ENCODE measurements at regions not wholly inside any gene's neighbourhood (a gene's known extent, or its start where the extent isn't known, plus 50 kb on each side); places are given as distances from the start of the nearest gene placed in this dataset.
"Not testable (repeated sequence)": the region's sequence is repeated elsewhere in the genome, so short reads cannot be mapped to it uniquely, and the experiment has no call there.

DNA sequence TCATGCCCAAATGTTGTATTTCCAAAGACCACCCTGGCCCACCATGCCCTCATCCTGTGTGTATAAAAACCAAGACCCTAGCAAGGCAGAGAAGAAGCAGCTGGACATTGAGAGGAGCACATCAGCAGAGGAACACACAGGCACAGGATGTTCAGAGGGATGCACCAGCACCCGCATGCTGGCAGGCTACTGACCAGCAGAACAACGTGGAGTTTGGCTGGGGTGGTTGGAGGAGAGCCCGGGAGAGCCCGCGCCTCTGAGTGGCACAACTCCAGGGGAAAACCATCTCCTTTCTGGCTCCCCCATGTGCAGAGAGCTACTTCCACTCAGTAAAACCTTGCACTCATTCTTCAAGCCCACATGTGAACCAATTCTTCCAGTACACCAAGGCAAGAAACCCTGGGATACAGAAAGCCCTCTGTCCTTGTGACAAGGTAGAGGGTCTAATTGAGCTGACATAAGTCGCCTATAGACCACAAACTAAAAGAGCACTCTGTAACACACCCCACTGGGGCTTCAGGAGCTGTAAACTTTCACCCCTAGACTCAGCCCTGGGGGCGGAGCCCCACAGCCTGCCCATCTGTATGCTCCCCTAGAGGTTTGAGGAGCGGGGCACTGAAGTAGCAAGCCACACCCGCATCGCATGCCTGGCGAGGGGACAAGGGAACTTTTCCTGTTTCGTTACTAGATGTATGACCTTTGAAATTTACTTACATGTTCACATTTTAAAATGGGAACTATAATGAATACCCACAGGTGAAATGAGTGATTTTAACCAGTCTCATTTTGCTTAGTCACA is 831.5 kb upstream of the CITED2 start:
- no peak for DNase-seq

DNA sequence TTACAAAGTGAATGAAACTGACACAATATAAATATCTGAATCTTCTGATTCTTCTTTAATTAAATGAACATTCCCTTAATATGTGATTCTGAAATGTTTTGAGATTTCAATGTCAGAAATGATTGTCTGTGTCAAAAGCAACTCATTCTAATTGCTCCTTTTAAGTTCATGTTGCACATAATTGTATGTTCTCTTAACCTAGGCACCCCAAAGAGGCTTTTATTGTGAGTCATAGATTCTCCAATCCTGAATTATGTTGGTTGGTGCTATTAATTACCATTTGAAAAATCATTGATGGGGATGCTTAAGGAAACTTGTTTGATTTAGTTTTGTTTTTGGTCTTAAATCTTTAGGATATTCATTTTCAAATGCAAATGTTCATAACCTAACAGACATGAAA is 829.7 kb upstream of the CITED2 start:
- no peak for DNase-seq

DNA sequence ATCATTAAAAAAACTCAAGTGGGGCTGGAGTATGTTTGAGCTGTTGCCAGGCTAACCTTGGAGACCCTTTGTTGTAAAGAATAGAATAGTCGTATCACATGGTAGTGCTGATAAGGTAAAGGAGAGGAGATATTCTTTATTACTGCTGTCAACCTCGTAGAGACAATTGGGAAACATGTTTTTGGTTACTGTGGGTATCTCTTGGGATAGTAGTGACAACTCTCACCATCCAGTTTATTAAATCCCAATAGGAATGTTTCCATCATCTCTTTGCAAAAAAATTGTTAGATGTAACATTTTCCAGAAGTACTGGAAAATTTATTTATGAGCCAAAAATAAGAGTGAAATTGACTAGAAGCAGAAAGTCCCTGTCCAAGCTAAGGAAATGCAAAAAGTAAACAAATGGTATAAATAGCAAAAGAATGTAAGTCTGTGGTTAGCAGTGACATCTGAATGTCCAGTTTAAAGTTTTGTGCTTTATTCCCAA is 829.3 kb upstream of the CITED2 start:
- DNase-seq, result no peak

DNA sequence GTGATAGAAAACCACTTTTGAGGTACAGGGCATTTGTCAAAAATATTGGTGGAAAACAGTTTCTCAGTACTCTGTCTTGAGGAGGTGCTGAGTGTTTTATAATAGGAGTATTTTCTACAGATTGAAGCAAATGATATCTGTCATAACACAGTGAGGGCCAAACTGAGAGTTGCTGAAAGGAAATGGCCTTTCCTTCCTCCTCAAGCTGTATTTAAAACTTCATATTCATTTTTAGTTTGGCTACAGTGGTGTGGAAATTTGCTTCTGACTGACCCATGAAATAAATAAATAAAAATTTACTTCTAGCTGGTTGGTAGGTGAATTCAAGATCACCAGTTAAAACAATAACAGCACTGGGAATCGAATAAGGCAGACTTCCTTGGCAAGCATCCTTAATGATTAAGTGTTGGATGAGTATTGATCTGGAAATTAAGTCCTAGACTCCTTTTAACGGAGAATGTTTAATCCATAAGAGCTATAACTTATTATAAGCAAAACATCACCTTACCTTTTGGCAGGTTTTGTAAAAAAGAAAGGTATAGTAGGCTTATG is 828.6 kb upstream of the CITED2 start:
- no peak for DNase-seq

DNA sequence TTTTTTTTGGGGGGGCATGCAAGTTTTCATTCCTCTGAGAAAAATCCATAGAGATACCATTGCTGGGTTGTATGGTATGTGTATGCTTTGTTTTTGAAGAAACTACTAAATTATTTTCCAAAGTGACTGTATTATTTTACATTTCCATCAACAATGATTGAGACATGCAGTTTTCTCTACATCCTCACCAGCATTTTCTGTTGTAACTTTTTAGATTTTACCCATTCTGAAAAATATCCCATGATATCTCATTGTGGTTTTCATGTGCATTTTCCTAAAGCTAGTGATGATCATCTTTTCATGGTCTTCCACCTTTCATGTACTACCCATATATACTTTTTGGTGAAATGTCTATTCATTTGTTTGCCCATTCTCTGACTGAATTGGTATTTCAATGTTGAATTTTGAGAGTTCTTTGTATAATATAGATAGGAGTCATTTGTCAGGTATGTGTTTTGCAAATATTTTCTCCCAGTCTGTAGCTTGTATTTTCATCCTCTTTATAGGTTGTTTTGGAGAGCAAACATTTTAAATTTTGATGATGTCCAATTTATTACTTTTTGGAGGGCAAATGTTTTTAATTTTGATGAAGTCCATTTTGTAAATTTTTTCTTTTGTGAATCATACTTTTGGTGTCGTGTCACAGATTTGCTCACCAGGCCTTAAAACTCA is 827.5 kb upstream of the CITED2 start:
- no peak for DNase-seq

DNA sequence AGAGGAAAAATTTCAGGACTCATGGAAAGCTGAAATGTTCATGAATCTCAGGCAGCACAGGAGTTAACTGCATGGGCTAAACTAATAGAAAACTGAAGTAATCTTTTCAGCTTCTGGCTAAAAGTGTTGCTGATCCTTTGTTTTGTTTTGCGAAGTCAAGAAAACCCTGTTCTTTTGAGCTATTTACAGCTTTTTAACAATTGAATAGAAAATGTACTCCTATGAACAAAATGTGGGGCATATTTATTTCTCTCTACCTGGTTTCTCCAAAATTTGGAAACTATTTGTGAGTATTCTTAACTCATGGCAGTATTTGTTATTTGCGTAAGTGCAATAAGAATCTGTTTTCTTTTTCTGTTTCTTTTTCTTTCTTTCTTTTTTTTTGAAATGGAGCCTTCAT is 818.8 kb upstream of the CITED2 start:
- peak; percentile 1 for DNase-seq

DNA sequence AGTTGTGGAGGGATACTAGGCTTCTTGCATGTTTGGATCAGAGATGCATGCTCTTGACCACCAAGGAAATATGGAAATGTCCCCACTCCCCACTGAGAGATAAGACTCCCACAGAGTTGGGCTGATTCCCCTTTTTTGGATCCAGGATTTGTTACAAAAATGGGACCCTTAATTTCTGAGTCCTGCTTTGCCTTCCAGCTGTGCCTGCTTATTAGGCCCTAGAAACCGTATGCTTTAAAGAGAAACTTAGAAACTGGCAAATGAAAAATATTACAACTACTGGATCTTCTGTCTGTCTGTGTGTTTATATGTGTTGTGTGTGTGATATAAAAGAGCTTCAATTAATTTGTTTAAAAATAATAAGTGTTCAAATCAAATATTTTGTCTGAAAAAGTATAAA is 817.6 kb upstream of the CITED2 start:
- DNase-seq, result no peak

DNA sequence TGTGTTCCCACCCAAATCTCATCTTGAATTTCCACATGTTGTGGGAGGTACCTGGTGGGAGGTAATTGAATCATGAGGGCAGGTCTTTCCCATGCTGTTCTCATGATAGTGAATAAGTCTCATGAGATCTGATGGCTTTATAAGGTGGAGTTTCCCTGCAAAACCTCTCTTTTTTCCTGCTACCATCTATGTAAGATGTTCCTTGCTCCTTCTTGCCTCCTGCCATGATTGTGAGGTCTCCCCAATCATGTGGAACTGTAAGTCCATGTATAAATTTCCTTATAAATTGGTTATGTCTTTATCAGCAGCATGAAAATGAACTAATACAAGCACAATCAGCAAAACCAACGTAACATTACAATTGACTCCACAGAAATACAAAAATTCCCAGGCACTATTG is 814.8 kb upstream of the CITED2 start:
- DNase-seq, result not testable (repeated sequence)

DNA sequence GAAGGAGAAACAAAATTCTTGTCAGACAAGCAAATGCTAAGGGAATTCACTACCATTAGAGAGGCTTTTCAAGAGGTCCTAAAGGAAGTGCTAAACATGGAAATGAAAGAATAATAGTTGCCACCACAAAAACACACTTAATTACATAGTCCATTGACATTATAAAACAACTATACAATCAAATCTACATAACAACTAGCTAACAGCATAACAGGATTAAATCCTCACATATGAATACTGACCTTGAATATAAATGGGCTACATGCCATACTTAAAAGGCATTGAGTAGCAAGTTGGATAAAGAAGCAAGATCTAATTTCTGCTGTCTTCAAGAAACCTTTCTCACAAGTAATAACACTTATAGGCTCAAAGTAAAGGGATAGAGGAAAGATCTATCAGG is 811.5 kb upstream of the CITED2 start:
- DNase-seq, result no peak

DNA sequence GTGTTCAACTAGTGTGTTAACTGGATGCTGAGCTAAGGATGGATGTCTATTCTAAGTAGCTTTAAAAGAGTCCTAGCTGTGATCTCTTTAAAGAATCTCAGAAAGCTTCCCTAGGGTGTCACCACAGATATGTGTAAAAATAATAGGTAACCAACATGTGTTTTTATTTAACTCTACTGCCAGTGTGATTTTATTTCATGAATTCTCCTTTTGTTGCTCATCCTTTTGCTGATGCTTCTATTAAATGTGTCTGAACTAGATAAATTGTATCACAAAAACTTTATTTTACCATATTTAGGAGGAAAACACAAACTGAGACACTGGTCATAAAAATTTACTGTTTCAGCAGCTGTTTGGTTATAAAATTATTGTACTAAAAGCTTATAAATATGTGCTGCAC is 809.4 kb upstream of the CITED2 start:
- DNase-seq, result no peak

DNA sequence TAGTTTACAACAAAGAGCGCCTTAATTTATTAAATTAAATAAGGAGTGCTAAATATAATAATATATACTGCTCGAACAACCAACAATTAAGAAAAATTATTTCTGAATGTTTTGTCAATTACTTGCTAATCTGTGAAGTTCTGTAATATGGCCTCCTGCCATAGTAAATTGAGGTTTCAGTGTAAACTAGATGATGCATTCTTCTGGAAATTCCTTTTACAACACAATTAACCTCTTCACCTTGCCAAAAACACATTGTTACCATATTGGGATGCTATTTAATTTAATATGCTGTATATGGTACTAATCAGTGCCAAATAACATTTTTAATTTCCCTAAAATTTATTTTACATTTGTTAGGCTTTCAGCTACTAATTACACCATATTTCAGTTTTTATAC is 808.4 kb upstream of the CITED2 start:
- DNase-seq, result no peak

DNA sequence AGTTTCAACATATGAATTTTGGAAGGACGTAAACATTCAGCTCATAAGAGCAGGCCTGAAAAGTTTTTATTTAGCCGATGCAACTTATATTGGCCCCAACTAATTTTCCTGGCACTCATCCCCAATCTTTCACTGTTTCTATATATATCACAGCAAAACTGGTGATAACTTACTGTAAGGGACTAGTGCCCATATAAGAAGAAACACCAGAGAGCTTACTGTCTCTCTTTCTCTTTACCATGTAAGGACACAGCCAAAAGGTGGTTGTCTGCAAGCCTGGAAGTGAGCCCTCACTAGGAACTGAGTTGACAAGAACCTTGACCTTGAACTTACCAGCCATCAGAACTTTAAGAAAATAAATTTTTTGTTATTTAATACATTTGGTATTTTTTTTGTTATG is 807.4 kb upstream of the CITED2 start:
- no peak for DNase-seq

DNA sequence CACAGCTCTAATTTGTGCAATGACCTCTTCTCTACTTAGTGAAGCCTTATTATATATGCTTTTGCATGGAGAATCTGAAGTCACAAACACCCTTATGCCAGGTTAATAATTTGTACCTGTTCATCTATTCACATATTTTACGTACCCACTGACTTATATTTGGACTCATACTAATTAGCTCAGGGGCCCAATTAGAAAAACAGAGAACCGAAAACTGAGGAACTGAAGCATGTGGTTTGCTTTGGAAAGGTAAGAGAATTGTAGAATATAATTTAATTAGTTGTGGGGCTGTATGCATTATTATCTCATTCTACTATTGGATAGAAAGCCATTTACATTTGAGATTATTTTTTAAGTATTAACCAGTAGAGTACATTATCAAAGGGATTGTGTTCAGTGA is 805.9 kb upstream of the CITED2 start:
- no peak for DNase-seq

DNA sequence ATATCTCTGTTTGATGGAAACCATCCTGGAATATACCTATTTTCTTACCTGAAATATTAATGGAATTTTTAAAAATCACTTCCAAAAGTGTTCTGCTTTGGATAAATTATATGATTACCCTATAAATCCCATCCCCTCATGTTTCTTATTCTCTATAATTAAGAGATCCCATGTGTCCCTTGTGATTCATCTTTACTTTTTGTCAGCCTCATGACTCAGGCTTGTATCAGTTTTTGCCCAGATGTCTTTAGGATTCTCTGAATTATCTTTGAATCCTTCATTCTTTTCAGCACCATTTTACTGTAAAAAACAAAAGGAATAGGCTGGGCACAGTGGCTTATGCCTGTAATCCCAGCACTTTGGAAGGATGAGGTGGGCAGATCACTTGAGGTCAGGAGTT is 804.5 kb upstream of the CITED2 start:
- DNase-seq, result no peak

DNA sequence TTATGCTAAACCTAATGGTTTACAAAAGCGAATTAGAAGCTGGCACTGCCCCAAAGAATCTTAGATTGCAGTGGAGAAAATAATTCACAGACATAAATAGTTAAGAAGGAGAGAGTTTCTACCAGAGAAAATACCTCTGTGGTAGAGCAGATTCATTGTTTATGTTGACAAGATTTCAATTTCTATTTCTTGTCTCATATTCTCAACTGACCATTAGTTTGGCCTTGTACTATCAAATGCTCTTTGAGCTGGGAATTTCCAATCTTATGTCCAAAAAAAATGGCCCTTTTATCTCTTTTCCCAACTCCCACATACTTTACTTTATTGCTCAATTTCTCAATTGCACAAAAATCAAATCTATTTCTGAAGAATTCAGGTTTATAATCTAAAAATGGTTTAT is 804.1 kb upstream of the CITED2 start:
- DNase-seq, result no peak

DNA sequence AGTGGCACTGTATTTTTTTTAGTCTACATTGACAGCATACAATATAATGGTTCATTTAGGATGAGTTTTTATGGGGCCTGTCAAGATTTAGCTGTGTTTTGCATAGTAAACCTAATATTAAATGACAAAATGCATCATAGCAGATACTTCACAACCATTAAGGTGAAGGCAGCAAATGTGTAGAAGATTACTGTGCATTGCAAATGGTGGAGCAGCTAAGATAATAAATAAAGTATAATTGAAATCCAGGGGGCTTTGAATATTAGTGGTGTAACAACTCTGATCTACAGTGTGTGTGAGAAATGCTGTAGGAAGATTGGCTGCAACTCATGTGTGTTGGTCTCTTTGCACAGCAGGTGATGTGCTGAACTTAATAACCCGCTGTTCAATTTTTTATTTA is 801.9 kb upstream of the CITED2 start:
- DNase-seq, result no peak

DNA sequence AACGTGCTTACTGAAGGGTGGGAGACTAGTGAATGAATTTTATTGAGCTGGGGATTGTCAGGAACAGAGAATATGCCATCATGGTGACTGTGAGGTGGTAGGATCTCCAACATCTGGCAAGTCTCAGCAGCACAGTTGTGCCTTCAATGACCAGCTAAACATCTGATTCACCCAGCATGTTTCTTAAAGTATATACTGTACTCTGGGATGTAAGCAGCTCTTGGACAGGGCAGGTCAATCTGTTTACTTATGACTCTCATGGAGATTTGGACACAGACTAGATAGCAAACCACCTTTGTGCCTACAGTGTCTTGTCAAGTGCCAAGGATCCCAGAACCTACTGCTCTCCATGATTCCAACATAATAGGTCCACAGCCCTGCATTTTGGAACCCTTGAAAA is 801.0 kb upstream of the CITED2 start:
- no peak for DNase-seq

DNA sequence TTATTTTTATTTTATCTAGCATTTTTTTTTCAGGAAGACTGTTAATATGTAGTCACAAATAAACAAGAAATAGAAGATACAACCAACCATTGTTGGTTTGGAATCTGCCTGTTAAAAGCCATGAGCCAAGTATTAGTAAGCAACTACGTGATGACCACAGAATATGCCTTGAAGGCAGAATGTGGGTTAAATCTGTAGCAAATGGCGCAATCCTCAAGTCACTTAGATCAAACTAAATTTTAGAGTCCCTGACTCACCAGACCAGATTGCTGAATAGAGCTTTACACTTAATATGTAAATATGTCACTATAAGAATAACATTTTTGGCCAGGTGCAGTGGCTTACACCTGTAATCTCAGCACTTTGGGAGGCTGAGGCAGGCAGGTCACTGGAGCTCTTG is 800.1 kb upstream of the CITED2 start:
- no peak for DNase-seq

DNA sequence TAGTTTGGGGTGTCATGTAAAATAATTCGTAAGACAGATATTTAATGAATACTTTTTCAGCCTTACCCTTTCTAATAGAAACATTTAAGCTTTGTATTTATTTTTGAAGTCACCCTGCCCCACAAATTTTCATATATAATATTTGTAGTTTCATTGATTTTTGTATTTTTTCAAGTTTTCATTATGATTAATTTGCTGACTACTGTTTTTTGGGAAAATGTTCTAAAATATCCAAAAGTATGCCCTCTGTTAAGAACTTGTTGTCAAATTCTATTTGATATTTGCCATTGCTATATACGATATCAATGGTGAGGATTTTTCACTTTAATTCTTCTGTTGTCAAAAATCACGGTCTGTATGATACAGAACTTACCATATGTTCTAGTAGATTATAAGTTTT is 793.9 kb upstream of the CITED2 start:
- no peak for DNase-seq

DNA sequence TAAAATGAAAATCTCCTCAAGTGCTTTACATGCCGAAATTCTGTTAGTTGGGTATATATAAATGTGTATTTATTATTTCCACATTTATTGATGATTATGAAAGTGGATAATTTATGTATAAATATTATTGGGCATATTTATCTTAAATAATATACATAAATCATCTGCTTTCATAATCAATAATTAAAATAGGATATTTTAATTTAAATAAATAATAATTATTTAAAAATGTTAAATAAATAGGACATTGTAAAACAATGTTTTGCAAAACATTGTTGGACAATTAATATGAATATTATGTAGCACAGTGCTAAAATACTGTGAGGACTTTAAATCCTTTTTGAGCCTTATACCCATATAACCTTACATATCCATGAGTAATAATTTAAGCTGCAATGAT is 786.5 kb upstream of the CITED2 start:
- DNase-seq, result no peak

DNA sequence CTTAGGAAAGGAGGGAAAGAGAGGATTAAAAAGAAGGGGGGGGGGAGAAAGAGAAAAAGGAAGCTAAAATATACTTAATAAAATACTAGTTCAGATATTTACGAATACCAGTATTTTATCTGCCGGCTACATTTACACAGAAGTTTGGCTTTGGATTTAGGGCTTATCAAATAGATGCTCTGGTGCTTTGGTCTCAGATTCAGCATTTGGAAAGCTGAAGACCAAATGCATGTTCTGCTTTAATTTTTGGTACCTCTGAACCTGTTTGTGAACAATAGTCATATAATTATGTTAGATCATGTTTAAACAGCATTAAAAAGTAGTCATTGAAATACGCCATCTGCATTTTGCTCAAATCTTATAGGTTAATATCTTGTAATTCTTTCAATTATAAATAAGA is 786.0 kb upstream of the CITED2 start:
- no peak for DNase-seq

DNA sequence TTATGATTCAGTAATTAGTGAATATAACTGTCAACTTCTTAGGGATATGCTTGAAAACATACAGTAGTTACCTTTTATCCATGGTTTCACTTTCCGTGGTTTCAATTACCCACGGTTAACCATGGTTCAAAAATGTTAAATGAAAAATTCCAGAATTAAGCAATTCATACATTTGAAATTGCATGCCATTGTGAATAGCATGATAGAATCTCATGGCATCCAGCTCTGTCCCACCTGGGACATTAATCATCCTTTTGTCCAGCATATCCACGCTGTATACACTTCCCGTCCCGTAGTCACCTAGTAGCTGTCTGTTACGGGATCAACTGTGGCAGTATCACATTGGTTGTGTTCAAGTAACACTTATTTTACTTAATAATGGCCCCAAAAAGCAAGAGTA is 781.7 kb upstream of the CITED2 start:
- no peak for DNase-seq

DNA sequence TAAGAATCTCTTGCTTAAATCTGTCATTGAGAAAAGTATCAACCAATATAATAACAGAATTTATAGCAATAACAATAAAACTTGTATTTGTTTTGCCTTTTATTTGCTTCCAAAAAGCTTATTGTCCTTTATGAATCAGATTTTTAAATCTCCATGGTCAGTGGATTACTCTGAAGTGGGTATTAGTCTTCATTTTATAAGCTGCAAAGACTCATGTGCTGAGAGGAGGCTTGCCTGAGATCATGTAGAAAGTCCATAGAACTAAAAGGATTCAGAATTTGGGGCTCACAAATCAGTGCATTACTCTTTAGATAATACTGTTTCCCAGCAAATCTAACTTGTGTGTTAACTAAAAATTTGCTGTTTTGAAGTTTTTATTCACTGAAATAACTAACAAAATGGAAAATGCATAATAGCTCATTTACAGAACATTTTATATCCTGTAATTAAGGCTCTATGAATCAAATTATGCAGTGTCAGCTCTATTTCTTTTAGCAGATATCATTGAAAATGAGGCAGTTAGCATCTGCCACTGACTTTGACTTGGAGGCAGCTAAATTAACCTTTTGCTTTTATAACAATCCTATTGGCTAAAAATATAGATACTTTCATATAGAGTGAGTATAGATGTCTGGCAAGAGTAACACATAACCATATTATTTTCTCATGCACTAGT is 781.1 kb upstream of the CITED2 start:
- no peak for DNase-seq

DNA sequence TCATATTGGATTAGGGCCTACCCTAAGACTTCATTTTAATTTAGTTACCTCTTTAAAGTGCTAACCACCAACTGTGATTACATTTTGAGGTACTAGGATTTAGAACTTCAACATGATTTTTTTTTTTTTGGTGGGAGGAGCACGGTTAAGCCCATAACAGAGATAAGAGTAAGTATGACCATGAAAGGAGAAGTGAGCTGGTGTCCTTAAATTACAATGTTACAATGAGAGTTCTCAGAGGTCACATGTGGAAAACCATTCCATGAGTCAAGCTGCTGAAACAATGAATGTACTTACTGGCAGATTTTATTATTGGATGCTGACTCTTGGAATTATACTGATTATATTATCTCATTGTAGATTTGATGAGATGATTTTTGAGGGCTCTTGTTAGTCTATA is 779.3 kb upstream of the CITED2 start:
- DNase-seq, result no peak

Data from CD4-positive, alpha-beta T cell treated with Interleukin-21 for 1 hour (primary cell).